HEK293T (cell line): ENCODE measurements at regions not wholly inside any gene's neighbourhood (a gene's known extent, or its start where the extent isn't known, plus 50 kb on each side); places are given as distances from the start of the nearest gene placed in this dataset.

Experiments
- BHLHE40 ChIP-seq: fragments of 450-650 bp; IDR thresholded peaks from 2 replicates; pipeline ENCODE4 v1.6.1; 2016; ENCODE audit warnings: mild to moderate bottlenecking, moderate library complexity, borderline replicate concordance
- CTBP1 ChIP-seq: fragments of 450-650 bp; IDR thresholded peaks from 2 replicates; pipeline ENCODE4 v1.6.1; 2016; ENCODE audit warnings: borderline replicate concordance
- ELF4 ChIP-seq: fragments of 450-650 bp; IDR thresholded peaks from 2 replicates; pipeline ENCODE4 v1.6.1; 2017; ENCODE audit warnings: antibody characterized with exemption
- FOXA1 ChIP-seq: fragments of 450-650 bp; IDR thresholded peaks from 2 replicates; pipeline ENCODE4 v1.6.1; 2016; ENCODE audit warnings: mild to moderate bottlenecking
- FOXK2 ChIP-seq: fragments of 450-650 bp; IDR thresholded peaks from 2 replicates; pipeline ENCODE4 v1.6.1; 2016; ENCODE audit warnings: mild to moderate bottlenecking
- LEF1 ChIP-seq: fragments of 450-650 bp; IDR thresholded peaks from 2 replicates; pipeline ENCODE4 v1.6.1; 2017; ENCODE audit warnings: mild to moderate bottlenecking, borderline replicate concordance
- SP1 ChIP-seq: fragments of 450-650 bp; IDR thresholded peaks from 2 replicates; pipeline ENCODE4 v1.6.1; 2017
- SUZ12 ChIP-seq: fragments of 450-650 bp; IDR thresholded peaks from 2 replicates; pipeline ENCODE4 v1.6.1; 2016; ENCODE audit warnings: mild to moderate bottlenecking

DNA sequence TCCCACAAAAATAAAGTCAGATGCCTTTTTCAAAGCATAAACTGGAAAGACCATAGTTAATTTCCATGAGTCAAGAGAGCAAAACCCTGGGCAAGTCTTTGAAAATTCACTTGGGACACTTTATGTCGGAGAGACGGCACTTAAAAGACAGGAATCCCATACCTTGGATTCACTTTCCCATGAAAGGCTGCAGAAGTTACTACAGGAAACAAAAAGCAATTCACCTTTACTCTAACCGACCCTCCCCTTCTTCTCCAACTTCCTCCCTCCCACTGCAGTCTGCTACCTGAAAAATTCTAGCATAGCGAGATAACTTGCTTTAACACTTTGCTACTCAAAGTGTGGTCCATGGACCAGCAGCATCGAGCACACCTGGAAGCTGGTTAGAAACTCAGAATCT lies 539.1 kb upstream of the JAG1 start:
- TF ChIP-seq CTBP1 (no peak), BHLHE40 (no peak), SUZ12 (no peak), ELF4 (no peak), FOXK2 (no peak), FOXA1 (no peak), SP1 (no peak), LEF1 (no peak)
